Erythroblast (primary cell): ENCODE measurements at regions not wholly inside any gene's neighbourhood (a gene's known extent, or its start where the extent isn't known, plus 50 kb on each side); places are given as distances from the start of the nearest gene placed in this dataset.

Experiments
- GATA1 ChIP-seq: IDR thresholded peaks from 2 replicates; pipeline ENCODE4 v1.6.1; 2011; ENCODE audit warnings: low read depth, mild to moderate bottlenecking, control low read depth, low read length, moderate library complexity
- POLR2A ChIP-seq: IDR thresholded peaks from 2 replicates; pipeline ENCODE4 v1.6.1; 2011; ENCODE audit warnings: mild to moderate bottlenecking, low read length

- TF ChIP-seq POLR2A = no peak
- no peak for TF ChIP-seq GATA1
These were observed 1038.3 kb downstream of the CDH11 start for GRCh38 chr16:64083428-64084129.
